ENCODE measurements at regions not wholly inside any gene's neighbourhood (a gene's known extent, or its start where the extent isn't known, plus 50 kb on each side); places are given as distances from the start of the nearest gene placed in this dataset.

DNA sequence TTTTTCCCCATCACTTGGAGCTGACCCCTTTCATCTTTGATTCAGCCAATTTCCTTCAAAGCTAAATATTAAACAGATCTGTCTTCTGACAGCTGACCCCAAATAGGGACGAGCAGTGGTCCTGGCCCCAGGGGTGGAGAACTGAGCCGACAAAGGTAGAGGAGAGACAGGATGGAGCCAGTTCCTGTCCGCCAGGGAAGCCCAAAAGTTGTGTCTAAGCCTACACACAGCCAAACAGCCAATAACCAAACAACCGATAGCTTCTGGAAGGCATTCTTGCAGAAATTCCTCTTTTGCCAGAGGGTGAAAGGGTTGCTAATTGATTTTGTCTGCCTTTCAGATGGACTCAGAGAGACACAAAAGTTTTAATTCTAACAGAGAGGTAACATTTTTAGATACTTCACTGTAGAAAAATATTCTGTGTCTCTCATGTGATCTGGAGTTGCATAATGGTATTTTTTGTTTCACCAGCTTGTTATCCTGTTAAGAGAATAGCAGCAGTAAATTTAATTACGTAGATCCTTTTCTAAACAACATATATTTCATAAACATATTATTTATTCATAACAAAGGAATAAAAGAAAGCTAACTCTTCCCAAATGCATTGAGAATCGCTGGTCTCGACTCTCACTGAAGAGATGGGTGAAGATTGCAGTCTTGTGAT is 161.7 kb upstream of the LYZL1 start:
- Mint-ChIP-seq H3K27ac (no peak overlapping the region), H3K4me1 (no peaks in the 10 kb centered on the region), H3K27me3 (peaks cover 8% of the 10 kb centered on the region), H3K36me3 (no peaks in the 10 kb centered on the region), H3K4me3 (no peak overlapping the region), H3K9me3 (ENCODE audit: low read depth) (no peaks in the 10 kb centered on the region)
- DNase-seq (no peak), ATAC-seq (no peak)
- CTCF ChIA-PET = no interaction called here

DNA sequence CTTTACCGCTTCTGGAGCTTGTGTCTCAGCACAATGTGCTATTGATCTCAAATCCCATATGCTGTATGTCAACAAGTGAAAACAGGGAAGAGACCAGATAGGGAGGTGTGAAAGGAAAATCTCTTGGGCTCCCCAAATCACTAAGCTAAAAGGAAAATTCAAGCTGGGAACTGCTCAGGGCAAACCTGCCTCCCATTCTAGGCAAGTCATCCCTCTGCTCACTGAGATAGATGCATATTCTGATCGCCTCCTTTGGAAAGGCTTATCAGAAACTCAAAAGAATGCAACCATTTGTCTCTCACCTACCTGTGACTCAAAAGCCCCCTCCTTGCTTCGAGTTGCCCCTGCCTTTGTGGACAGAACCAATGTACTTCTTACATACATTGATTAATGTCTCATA is 161.1 kb upstream of the LYZL1 start:
- Mint-ChIP-seq H3K9me3 (ENCODE audit: low read depth) (no peaks in the 10 kb centered on the region), H3K4me3 (no peak overlapping the region), H3K27me3 (peaks cover 8% of the 10 kb centered on the region), H3K27ac (no peak overlapping the region), H3K4me1 (no peaks in the 10 kb centered on the region), H3K36me3 (no peaks in the 10 kb centered on the region)
- CTCF ChIA-PET = no interaction called here
- DNase-seq (no peak), ATAC-seq (no peak)

DNA sequence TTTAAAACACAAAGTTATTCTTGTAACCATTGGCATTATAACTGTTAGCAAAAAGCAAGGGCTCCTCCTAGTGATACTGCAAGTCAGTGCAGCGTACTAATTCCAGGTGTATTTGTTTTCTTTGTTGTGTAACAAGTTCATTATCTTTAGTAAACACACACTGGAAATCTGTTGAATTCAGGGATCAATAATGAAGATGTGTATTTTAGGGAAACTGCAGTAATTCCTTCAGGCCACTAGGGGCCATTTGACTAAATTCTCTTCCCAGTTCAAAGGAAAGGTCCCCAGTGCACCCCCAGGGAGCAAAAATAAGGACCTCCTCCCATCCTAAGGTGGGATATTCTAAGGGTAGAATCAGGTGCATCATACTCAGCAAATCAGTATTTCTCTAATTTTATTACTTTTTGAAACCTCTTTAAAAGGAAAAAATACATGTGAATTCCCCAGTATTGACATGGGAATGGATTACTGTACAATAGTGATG is 158.6 kb upstream of the LYZL1 start:
- DNase-seq (no peak), ATAC-seq (no peak)
- Mint-ChIP-seq H3K27ac (no peak overlapping the region), H3K4me1 (no peaks in the 10 kb centered on the region), H3K27me3 (peaks cover 8% of the 10 kb centered on the region), H3K4me3 (no peak overlapping the region), H3K36me3 (no peaks in the 10 kb centered on the region), H3K9me3 (ENCODE audit: low read depth) (no peaks in the 10 kb centered on the region)
- CTCF ChIA-PET = no interaction called here

DNA sequence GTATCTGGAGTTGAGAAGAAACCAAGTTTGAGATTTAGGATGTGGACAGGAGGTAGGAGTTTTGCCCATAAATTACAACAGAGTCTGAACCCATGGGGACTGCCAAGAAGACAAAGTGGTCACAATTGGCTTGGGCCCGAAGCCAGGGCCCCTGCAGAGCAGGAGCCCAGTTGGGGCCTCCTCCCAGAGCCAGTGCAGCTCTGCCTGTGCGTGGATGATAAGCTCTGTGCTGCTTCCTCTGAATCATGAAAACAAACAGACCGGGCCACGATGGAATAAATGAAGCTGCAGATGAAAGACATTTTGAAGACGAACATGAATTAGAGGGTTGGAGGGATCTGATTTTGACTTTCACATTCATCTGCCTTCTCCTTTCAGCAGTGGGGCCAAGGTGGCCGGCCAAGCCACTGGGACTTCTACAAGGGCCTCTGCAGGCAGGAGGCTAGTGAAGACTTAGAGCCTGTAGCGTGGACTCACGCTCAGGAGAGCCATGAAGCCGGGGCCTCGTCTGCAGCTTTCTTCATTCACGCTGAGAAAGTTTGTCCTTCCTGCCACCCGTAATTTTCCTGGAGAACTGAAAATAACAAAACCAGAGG is 156.8 kb upstream of the LYZL1 start:
- DNase-seq (no peak), ATAC-seq (no peak)
- Mint-ChIP-seq H3K4me1 (no peaks in the 10 kb centered on the region), H3K9me3 (ENCODE audit: low read depth) (no peaks in the 10 kb centered on the region), H3K36me3 (no peaks in the 10 kb centered on the region), H3K27ac (no peak overlapping the region), H3K27me3 (peaks cover 8% of the 10 kb centered on the region), H3K4me3 (no peak overlapping the region)
- CTCF ChIA-PET = interaction anchor here (1.3 to 1.4 kb wide), 2 partner anchors 108 to 469 kb away, joined by 3 read pairs; no protein-coding TSS in a partner anchor

DNA sequence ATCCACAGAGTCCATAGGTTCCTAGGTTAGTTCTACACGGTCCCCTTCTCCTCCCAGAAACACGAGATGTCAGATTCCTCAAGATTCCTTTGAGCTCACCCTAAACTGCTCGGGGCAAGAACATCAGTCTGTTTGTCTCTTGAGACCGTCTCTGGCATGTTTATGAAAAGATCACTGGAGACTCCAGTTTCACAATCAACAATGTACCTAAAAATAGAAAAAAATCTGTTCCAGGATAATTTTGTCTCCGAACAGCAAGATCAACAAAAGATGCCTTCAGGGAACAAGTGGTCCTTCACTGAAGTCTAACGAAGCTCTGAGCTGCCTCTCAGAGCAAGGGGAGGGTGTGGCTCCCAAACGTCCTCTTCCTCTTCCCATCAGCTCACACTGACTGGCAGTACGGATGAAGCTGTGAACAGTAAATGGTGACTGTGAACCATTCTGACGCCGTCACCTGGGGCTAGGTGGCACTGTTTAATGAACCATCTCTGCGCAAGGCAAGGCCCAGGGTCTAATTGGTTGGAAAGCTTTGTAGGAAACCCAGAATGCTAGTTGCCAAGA is 156.2 kb upstream of the LYZL1 start:
- Mint-ChIP-seq H3K4me1 (no peaks in the 10 kb centered on the region), H3K27ac (no peak overlapping the region), H3K4me3 (no peak overlapping the region), H3K27me3 (peaks cover 8% of the 10 kb centered on the region), H3K9me3 (ENCODE audit: low read depth) (no peaks in the 10 kb centered on the region), H3K36me3 (no peaks in the 10 kb centered on the region)
- ATAC-seq (no peak), DNase-seq (no peak)
- CTCF ChIA-PET = interaction anchor here (1.3 to 1.4 kb wide), 2 partner anchors 109 to 469 kb away, joined by 3 read pairs; no protein-coding TSS in a partner anchor

DNA sequence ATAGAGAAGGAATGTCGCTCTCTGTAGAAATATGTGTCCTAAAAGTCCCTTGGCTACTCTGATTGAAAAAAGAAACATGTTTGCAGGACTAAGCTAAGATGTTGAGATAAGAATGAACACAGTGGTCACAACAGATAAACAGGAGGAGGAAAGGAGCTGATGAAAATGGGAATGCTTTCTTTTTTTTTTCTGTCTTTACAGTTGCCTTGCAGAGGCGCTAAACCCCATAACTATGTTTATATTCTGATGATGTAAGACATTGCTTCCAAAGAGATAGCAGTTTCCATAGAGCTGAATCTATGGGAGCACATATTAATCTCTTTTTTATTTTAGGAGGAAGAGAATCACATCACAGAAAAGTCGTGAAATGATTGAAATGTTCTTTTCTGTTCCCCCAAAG is 153.5 kb upstream of the LYZL1 start:
- Mint-ChIP-seq H3K9me3 (ENCODE audit: low read depth) (no peaks in the 10 kb centered on the region), H3K27me3 (peaks cover 6% of the 10 kb centered on the region), H3K36me3 (no peaks in the 10 kb centered on the region), H3K4me1 (no peaks in the 10 kb centered on the region), H3K27ac (no peak overlapping the region), H3K4me3 (no peak overlapping the region)
- ATAC-seq (no peak), DNase-seq (no peak)
- CTCF ChIA-PET = interaction anchor here (0.6 kb wide), 1 partner anchor 19 kb away, joined by 3 read pairs; no protein-coding TSS in a partner anchor

DNA sequence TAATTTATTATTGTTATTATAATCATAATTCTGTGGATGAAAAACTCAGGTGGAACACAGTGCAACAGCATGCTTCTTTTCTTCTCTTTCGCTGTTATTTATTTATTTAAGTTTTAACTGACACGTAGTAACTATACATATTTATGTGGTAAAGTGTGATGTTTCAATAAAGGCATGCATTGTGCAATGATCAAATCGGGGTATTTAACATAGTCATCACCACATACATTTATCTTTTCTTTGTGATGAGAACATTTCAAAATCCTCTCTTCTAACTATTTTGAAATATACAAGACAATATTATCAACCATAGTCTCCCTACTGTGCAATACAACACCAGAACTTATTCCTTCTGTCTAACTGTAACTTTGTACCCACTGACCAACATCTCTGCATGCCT is 152.5 kb upstream of the LYZL1 start:
- H3K27ac Mint-ChIP-seq = no peak overlapping the region
- DNase-seq (no peak), ATAC-seq (no peak)
- no peaks in the 10 kb centered on the region for H3K36me3 Mint-ChIP-seq
- H3K4me1 Mint-ChIP-seq = no peaks in the 10 kb centered on the region
- H3K9me3 Mint-ChIP-seq (ENCODE audit: low read depth) = no peaks in the 10 kb centered on the region
- peaks cover 6% of the 10 kb centered on the region for H3K27me3 Mint-ChIP-seq
- no peak overlapping the region for H3K4me3 Mint-ChIP-seq
- CTCF ChIA-PET = no interaction called here

DNA sequence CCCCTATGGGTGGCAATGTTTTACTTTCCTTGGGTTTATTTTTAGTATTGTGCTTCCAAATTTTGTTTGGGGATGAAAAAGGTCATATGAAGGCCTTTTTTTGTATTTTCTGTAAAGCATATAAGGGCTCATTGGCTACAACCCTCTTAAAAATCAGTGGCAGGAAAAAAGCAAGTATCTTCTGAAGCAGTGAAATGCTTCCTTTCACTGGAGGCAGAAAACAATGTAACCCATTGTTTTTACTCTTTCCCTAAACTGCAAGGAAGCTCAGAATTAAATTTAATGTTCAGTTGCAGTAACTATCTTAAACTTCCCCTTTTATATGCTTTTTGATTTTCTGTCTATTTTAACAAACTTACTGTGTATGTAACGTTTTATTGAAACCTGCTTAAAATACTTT is 148.7 kb upstream of the LYZL1 start:
- Mint-ChIP-seq H3K27ac (no peak overlapping the region), H3K4me3 (no peak overlapping the region), H3K9me3 (ENCODE audit: low read depth) (no peaks in the 10 kb centered on the region), H3K4me1 (no peaks in the 10 kb centered on the region), H3K36me3 (no peaks in the 10 kb centered on the region), H3K27me3 (peaks cover 7% of the 10 kb centered on the region)
- DNase-seq (no peak), ATAC-seq (no peak)
- CTCF ChIA-PET = no interaction called here

DNA sequence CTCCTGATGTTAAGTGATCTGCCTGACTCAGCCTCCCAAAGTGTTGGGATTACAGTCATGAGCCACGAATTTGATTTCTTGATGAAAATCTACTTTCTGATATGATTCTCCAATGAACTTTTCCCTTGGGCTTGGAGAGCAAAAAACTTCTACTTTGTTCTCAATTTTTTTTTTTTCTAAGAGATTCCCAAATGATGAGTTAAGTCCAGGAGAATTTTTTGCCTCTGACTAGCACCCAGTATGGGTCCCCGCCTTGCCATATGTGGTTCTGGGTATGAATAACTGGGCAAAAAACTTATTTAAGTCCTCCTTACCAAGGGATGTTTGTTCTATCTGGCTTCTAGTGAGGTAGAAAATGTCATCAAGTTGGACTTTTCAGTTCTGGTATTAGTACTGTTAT is 147.9 kb upstream of the LYZL1 start:
- DNase-seq (no peak), ATAC-seq (no peak)
- Mint-ChIP-seq H3K9me3 (ENCODE audit: low read depth) (no peaks in the 10 kb centered on the region), H3K4me3 (no peak overlapping the region), H3K27ac (no peak overlapping the region), H3K36me3 (no peaks in the 10 kb centered on the region), H3K4me1 (no peaks in the 10 kb centered on the region), H3K27me3 (peaks cover 7% of the 10 kb centered on the region)
- CTCF ChIA-PET = no interaction called here

DNA sequence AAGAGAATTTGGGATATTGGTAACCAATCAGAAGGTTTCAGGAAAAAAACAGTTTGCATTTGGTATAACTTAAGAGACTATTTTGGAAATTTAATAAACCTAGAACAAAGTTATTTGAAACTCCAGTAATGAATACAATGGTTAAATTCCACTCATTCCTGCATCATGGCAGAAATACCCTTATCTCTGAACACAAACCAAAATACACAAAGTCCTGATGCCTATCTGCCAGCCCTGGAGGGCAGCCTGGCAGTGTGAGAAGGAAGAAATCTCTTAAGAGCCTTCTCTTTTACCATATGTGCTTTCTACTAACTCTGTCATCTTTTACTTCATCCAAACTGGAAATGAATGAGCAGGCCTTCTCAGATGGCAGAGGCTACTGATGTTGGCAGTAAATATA is 147.1 kb upstream of the LYZL1 start:
- CTCF ChIA-PET = interaction anchor here (0.6 kb wide), 1 partner anchor 101 kb away, joined by 3 read pairs; no protein-coding TSS in a partner anchor
- no peak overlapping the region for H3K27ac Mint-ChIP-seq

DNA sequence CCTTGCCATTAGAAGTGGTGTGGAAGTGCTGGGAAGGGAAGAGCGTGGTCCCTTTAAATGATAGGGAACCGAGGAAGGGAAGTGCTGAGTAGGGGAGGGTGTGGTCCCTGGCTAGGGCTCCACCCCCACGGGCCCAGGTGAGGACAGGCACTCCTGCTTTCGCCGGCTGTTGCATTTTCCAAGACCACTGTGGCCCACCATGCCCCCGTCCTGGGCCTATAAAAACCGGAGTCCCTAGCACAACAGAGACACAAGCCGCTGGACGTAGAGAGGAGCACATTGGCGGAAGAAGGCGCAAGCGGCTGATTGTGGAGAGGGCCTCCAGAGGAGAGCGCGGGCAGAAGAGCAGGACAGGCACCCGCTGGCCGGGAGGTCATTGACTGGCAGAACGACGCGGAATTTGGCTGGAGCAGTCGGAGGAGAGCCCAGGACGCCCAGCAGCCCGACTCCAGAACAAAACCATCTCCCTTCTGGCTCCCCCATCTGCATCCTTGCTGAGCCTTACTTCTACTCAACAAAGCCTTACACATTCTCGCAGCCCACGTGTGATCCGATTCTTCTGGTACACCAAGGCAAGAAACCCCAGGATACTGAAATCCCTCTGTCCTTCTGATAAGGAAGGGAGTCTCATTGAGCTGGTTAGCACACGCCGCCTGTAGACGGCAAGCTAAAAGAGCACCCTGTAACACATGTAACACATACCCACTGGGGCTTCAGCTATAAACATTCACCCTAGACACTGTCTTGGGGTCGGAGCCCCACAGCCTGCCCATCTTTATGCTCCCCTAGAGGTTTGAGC is 146.2 kb upstream of the LYZL1 start:
- Mint-ChIP-seq H3K4me1 (no peaks in the 10 kb centered on the region), H3K27me3 (peaks cover 7% of the 10 kb centered on the region), H3K27ac (no peak overlapping the region), H3K36me3 (no peaks in the 10 kb centered on the region), H3K9me3 (ENCODE audit: low read depth) (no peaks in the 10 kb centered on the region), H3K4me3 (no peak overlapping the region)
- ATAC-seq (no peak), DNase-seq (no peak)
- CTCF ChIA-PET = no interaction called here

More for the DNA sequence above, 147.1 kb upstream of the LYZL1 start:
- Mint-ChIP-seq H3K27me3 (peaks cover 7% of the 10 kb centered on the region), H3K4me1 (no peaks in the 10 kb centered on the region), H3K4me3 (no peak overlapping the region), H3K36me3 (no peaks in the 10 kb centered on the region), H3K9me3 (ENCODE audit: low read depth) (no peaks in the 10 kb centered on the region)
- no peak for DNase-seq
- ATAC-seq = no peak

DNA sequence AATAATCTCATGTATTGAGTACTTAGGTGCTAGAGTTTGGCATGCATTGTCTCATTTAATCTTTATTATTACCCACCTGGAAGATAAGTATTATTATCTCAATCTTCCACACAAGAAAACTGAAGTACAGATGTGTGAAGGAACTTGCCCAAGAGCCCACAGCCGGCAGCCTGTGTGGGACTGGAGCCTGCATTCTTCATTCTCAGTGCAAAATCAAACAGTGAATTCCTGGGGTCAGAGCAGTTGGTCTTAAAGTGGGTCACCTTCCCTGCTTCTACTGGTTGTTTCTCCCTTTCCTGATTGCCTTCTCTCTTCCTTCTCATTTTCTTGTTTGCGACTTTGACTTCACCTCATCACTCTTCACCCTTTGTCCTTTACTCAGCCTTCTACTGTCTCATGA is 144.7 kb upstream of the LYZL1 start:
- no peaks in the 10 kb centered on the region for H3K4me1 Mint-ChIP-seq
- ATAC-seq (no peak), DNase-seq (no peak)
- no peaks in the 10 kb centered on the region for H3K9me3 Mint-ChIP-seq (ENCODE audit: low read depth)
- H3K27me3 Mint-ChIP-seq = peaks cover 7% of the 10 kb centered on the region
- H3K27ac Mint-ChIP-seq = no peak overlapping the region
- no peak overlapping the region for H3K4me3 Mint-ChIP-seq
- CTCF ChIA-PET = no interaction called here
- no peaks in the 10 kb centered on the region for H3K36me3 Mint-ChIP-seq

DNA sequence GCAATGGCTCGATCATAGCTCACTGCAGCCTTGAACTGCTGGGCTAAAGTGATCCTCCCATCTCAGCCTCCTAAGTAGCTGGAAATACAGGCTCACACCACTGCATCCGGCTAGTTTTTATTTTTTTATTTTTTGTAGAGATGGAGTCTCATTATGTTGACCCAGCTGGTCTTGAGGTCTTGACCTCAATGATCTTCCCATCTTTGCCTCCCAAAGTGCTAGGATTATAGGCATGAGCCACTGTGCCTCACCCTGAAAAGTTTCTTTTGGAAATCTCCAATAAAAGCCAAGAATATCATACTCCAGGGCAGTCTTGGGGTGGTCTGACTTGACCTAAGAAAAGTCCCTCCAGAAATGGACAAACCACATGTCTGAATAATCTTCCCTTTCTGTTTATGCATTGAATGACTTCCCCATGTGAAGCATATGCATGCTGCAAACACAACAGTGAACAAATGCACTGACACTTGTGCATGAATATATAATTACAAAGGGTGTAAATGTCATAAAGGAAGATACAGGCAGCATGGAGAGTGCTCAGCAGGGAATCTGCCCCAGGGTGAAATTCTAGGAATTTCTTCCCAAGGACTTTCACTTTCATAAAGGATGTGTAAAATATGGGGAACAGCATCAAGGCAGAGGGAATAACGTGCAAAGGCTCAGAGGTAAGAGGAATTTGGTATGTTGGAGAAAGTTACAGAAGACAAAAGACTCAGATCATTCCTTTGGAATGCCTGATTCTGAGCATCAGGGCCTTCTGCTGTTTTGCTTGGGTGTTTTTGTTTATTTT is 142.4 kb upstream of the LYZL1 start:
- no peak for ATAC-seq
- Mint-ChIP-seq H3K27ac (no peak overlapping the region), H3K9me3 (ENCODE audit: low read depth) (no peaks in the 10 kb centered on the region), H3K4me3 (no peak overlapping the region), H3K36me3 (no peaks in the 10 kb centered on the region), H3K4me1 (no peaks in the 10 kb centered on the region), H3K27me3 (peaks cover 7% of the 10 kb centered on the region)
- DNase-seq = no peak
- CTCF ChIA-PET = no interaction called here

Measured in activated CD8-positive, alpha-beta memory T cell treated with anti-CD3 and anti-CD28 coated beads, Interleukin-2, amount 10 ng/mL, durations not matched to agents 7 days and 5 days (primary cell).